ENCODE measurements at regions not wholly inside any gene's neighbourhood (a gene's known extent, or its start where the extent isn't known, plus 50 kb on each side); places are given as distances from the start of the nearest gene placed in this dataset.

DNA sequence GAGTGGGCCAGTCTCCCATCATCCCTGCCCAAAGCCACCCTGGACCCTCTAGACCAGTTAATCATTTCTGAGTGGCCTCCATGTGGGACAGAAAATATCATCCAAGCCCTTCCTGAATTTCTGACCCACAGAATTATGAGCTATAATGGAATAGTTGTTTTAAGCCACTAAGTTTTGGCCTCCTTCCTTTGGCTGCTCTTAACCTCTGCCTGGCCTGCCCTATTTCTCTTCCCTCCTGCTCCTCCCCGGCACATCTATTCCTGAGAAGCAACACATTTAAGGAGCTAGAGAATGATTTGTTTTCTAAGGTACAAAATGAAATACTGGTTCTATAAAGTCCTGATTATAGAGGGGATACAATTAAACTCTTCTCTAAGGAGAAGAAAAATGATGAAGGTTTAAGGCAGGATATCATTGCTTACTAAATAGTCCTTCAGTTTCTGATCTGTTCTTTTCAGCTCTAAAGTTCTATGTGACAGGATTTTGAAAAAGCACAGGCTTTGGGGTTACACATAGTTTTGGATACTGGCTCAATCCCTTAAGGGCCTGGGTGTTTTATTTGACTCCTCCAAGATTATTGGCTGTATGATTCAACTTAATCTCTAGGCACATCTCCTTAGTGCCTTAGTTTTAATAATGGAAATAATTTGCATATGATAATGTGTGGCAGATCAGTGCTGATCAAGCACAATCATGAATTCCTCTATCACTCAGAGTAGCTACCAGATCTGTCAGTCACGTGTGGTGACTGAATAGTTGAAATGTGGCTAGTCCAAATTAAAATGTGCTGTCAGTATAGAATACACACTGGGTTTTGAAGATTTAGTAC is 240.3 kb downstream of the VAPA start:
- Histone ChIP-seq H3K36me3 (no peaks in the 10 kb centered on the region), H3K27ac (peak overlapping the region; percentile 2), H3K4me3 (no peak overlapping the region), H3K4me1 (no peaks in the 10 kb centered on the region), H3K27me3 (no peaks in the 10 kb centered on the region), H3K9me3 (no peaks in the 10 kb centered on the region)
- ATAC-seq (no peak), DNase-seq (no peak)
- TF ChIP-seq, protein P1, sequence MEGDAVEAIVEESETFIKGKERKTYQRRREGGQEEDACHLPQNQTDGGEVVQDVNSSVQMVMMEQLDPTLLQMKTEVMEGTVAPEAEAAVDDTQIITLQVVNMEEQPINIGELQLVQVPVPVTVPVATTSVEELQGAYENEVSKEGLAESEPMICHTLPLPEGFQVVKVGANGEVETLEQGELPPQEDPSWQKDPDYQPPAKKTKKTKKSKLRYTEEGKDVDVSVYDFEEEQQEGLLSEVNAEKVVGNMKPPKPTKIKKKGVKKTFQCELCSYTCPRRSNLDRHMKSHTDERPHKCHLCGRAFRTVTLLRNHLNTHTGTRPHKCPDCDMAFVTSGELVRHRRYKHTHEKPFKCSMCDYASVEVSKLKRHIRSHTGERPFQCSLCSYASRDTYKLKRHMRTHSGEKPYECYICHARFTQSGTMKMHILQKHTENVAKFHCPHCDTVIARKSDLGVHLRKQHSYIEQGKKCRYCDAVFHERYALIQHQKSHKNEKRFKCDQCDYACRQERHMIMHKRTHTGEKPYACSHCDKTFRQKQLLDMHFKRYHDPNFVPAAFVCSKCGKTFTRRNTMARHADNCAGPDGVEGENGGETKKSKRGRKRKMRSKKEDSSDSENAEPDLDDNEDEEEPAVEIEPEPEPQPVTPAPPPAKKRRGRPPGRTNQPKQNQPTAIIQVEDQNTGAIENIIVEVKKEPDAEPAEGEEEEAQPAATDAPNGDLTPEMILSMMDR (IDR thresholded peaks at IDR 0.05) = no peak
- intact Hi-C loops (cut with DNase I) = no loop called here

DNA sequence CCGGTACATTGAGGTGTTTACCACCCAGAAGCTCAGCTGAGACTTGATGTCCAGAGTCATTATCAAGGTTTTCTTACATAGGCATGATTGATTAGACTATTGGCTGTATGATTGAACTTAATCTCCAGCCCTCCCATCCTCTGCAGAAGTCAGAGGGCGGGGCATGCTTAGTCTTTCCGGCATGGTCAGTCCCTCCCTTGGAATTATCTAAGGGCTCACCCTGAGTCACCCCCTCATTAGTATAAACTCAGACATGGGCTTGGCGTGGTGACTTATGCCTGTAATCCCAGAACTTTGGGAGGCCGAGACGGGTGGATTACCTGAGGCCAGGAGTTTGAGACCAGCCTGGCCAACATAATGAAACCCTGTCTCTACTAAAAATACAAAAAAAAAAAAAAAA is 243.9 kb downstream of the VAPA start:
- DNase-seq = no peak
- no peaks in the 10 kb centered on the region for H3K27me3 ChIP-seq
- no peak overlapping the region for H3K4me3 ChIP-seq
- no peak for ATAC-seq
- no peaks in the 10 kb centered on the region for H3K36me3 ChIP-seq
- intact Hi-C loops (cut with DNase I) = no loop called here
- TF ChIP-seq, protein P1 (IDR thresholded peaks at IDR 0.05) = no peak
- no peaks in the 10 kb centered on the region for H3K9me3 ChIP-seq
- H3K4me1 ChIP-seq = no peaks in the 10 kb centered on the region
- no peak overlapping the region for H3K27ac ChIP-seq

DNA sequence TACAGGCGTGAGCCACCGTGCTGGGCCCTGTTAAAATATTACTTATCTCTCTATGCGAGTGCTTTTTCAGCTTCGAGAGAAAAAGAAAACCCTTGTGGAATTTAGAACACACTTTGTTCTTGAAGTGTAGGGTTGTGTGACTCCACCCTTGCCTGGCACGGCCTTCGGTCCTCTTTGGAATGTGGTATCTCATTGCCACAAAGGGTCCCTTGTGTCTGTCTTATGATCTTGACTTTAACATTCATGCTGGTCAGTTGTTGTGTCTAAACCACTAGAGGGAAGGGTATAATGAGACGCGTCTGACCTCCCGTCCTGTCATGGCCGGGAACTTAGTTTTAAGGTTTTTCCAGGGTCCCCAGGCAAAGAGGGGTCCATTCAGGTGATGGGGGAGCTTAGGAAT is 246.4 kb downstream of the VAPA start:
- Histone ChIP-seq H3K36me3 (no peaks in the 10 kb centered on the region), H3K27me3 (no peaks in the 10 kb centered on the region), H3K27ac (no peak overlapping the region), H3K4me1 (no peaks in the 10 kb centered on the region), H3K9me3 (no peaks in the 10 kb centered on the region), H3K4me3 (no peak overlapping the region)
- ATAC-seq (no peak), DNase-seq (no peak)
- intact Hi-C loops (cut with DNase I) = no loop called here
- TF ChIP-seq, protein P1 (IDR thresholded peaks at IDR 0.05) = no peak

DNA sequence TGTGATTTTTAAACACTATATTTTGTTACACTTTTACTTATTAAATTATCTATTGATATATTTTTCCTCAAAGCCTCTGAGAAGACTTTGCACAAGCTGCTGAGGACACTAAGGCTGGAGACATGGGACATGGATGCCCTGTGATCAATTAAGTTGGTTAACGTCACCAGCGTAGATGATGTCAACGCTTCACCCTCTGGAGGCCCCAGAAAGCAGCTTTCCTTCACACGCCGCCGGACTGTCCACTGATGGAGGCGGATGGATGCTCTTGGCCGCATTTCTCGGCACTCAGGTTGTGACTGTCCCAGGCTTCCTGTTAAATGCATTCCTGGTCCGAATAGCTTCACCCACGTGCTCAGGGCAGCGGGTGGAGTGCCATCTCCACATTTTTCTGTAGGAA is 247.5 kb downstream of the VAPA start:
- intact Hi-C loops (cut with DNase I) = no loop called here
- H3K9me3 ChIP-seq = no peaks in the 10 kb centered on the region
- no peaks in the 10 kb centered on the region for H3K36me3 ChIP-seq
- TF ChIP-seq, protein P1 (IDR thresholded peaks at IDR 0.05) = no peak
- H3K27ac ChIP-seq = no peak overlapping the region
- no peaks in the 10 kb centered on the region for H3K4me1 ChIP-seq
- DNase-seq (no peak), ATAC-seq (no peak)
- H3K27me3 ChIP-seq = no peaks in the 10 kb centered on the region
- H3K4me3 ChIP-seq = no peak overlapping the region

DNA sequence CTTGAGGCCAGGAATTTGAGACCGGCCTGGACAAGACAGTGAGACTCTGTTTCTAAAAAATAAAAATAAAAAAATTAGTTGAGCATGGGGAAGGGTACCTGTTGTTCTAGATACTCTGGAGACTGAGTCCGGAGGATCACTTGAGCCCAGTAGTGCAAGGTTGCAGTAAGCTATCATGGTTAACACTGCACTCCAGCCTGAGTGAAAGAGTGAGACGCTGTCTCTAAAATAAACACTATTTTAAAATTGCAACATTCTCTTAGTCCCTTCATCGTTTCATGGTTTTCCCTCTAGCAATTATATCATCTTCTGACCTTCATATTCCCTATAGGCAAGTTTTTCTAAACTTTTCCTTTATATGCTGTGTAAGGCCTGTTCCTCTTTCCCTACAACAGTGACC is 248.5 kb downstream of the VAPA start:
- Histone ChIP-seq H3K36me3 (no peaks in the 10 kb centered on the region), H3K27ac (no peak overlapping the region), H3K4me3 (no peak overlapping the region), H3K27me3 (no peaks in the 10 kb centered on the region), H3K4me1 (no peaks in the 10 kb centered on the region), H3K9me3 (no peaks in the 10 kb centered on the region)
- DNase-seq (no peak), ATAC-seq (no peak)
- TF ChIP-seq, protein P1 (IDR thresholded peaks at IDR 0.05) = no peak
- intact Hi-C loops (cut with DNase I) = no loop called here
